Endothelial cell (in vitro differentiated cells): ENCODE measurements at regions not wholly inside any gene's neighbourhood (a gene's known extent, or its start where the extent isn't known, plus 50 kb on each side); places are given as distances from the start of the nearest gene placed in this dataset.

Source experiments
- DNase-seq: peaks from one replicate; pipeline ENCODE4 v3.0.0; 2021; ENCODE audit warnings: low spot score
- H3K27ac Mint-ChIP-seq: one replicate; pipeline ENCODE4 v1.8.0; 2021; ENCODE audit warnings: mixed read lengths, inconsistent platforms; ENCODE audit not compliant: unreplicated experiment
- H3K27me3 Mint-ChIP-seq: one replicate; pipeline ENCODE4 v1.8.0; 2021; ENCODE audit warnings: mild to moderate bottlenecking, moderate library complexity, mixed read lengths, inconsistent platforms; ENCODE audit not compliant: unreplicated experiment
- H3K36me3 Mint-ChIP-seq: one replicate; pipeline ENCODE4 v1.8.0; 2021; ENCODE audit warnings: mild to moderate bottlenecking, low read depth, mixed read lengths, inconsistent platforms; ENCODE audit not compliant: unreplicated experiment
- H3K4me1 Mint-ChIP-seq: one replicate; pipeline ENCODE4 v1.8.0; 2021; ENCODE audit warnings: mild to moderate bottlenecking, mixed read lengths, inconsistent platforms; ENCODE audit not compliant: unreplicated experiment
- H3K4me3 Mint-ChIP-seq: one replicate; pipeline ENCODE4 v1.8.0; 2021; ENCODE audit warnings: mild to moderate bottlenecking, mixed read lengths, inconsistent platforms; ENCODE audit not compliant: unreplicated experiment
- H3K9me3 Mint-ChIP-seq: one replicate; pipeline ENCODE4 v1.8.0; 2021; ENCODE audit warnings: mixed read lengths, inconsistent platforms; ENCODE audit not compliant: unreplicated experiment
- CTCF ChIP-seq: fragments of 200-600 bp; sonication (generic); IDR thresholded peaks from one replicate; pipeline ENCODE4 v1.5.0; 2021; ENCODE audit warnings: antibody characterized with exemption; ENCODE audit not compliant: unreplicated experiment

- H3K9me3 Mint-ChIP-seq: no peaks in the 10 kb centered on the region
- TF ChIP-seq CTCF: no peak
- peaks cover 8% of the 10 kb centered on the region for H3K4me1 Mint-ChIP-seq
- no peak for DNase-seq
- peaks cover 1% of the 10 kb centered on the region for H3K27me3 Mint-ChIP-seq
- no peak overlapping the region for H3K4me3 Mint-ChIP-seq
- no peaks in the 10 kb centered on the region for H3K36me3 Mint-ChIP-seq
- no peak overlapping the region for H3K27ac Mint-ChIP-seq
Measured at GRCh38 chr1:101376121-101377083, 139.6 kb downstream of the S1PR1 start.

GRCh38 chr1:101377084-101377835, 140.4 kb downstream of the S1PR1 start:
- H3K9me3 Mint-ChIP-seq: no peaks in the 10 kb centered on the region
- no peak overlapping the region for H3K4me3 Mint-ChIP-seq
- peaks cover 1% of the 10 kb centered on the region for H3K27me3 Mint-ChIP-seq
- no peaks in the 10 kb centered on the region for H3K36me3 Mint-ChIP-seq
- no peak for TF ChIP-seq CTCF
- H3K4me1 Mint-ChIP-seq: peaks cover 9% of the 10 kb centered on the region
- DNase-seq: no peak
- H3K27ac Mint-ChIP-seq: no peak overlapping the region

GRCh38 chr1:101379037-101379436, 142.2 kb downstream of the S1PR1 start:
- no peak for TF ChIP-seq CTCF
- Mint-ChIP-seq H3K9me3 (no peaks in the 10 kb centered on the region), H3K36me3 (no peaks in the 10 kb centered on the region), H3K4me3 (no peak overlapping the region), H3K4me1 (peaks cover 10% of the 10 kb centered on the region), H3K27ac (no peak overlapping the region), H3K27me3 (peaks cover 1% of the 10 kb centered on the region)
- DNase-seq: no peak

- Mint-ChIP-seq H3K9me3 (no peaks in the 10 kb centered on the region), H3K4me1 (peaks cover 10% of the 10 kb centered on the region), H3K27me3 (peaks cover 1% of the 10 kb centered on the region), H3K4me3 (no peak overlapping the region), H3K36me3 (no peaks in the 10 kb centered on the region), H3K27ac (no peak overlapping the region)
- no peak for TF ChIP-seq CTCF
- no peak for DNase-seq
Measured at GRCh38 chr1:101379950-101380349, 143.1 kb downstream of the S1PR1 start.
